SK-N-SH treated with all-trans-retinoic acid at 6 μM for 48 hours (cell line): ENCODE measurements at regions not wholly inside any gene's neighbourhood (a gene's known extent, or its start where the extent isn't known, plus 50 kb on each side); places are given as distances from the start of the nearest gene placed in this dataset.

Experiments used
- BACH2 ChIP-seq: fragments of 250-450 bp; sonication (Bioruptor Pico); IDR thresholded peaks from 2 replicates; pipeline ENCODE4 v1.9.0; 2021; ENCODE audit warnings: mild to moderate bottlenecking, borderline replicate concordance
- ZC3H10 ChIP-seq: fragments of 250-450 bp; sonication (Bioruptor Pico); IDR thresholded peaks from 2 replicates; pipeline ENCODE4 v1.5.1; 2021; ENCODE audit warnings: mild to moderate bottlenecking, moderate library complexity

GRCh38 chr6:160883560-160883959, 108.0 kb upstream of the MAP3K4 start:
- TF ChIP-seq ZC3H10 (CRISPR knock-in tag) = no peak
- TF ChIP-seq BACH2 (CRISPR knock-in tag) = no peak
